HCT116 (cell line): ENCODE measurements at regions not wholly inside any gene's neighbourhood (a gene's known extent, or its start where the extent isn't known, plus 50 kb on each side); places are given as distances from the start of the nearest gene placed in this dataset.

Source experiments
- ATAC-seq: fragments of 200-7000 bp; cut with Tn5 transposase; 2 replicates; pipeline ENCODE4 v1.9.1; 2020; ENCODE audit warnings: mild to moderate bottlenecking, moderate library complexity
- BruUV-seq: library from RNA; stranded (reverse); fragments of 400-500 nt; replicated peaks from 2 replicates; lab custom pipeline; 2021; lab: Mats Ljungman, UMichigan
- CTCF ChIA-PET: fragments of 300-600 bp; sonication (Branson Sonifier 250); formaldehyde crosslinking; loops from one replicate; lab custom pipeline; 2021; ENCODE audit warnings: antibody characterized with exemption; lab: Charles Lee
- POLR2A ChIA-PET: fragments of 300-600, 350-600 bp; sonication (Branson Sonifier 250); formaldehyde crosslinking; loops from one replicate; lab custom pipeline; 2021; ENCODE audit warnings: antibody characterized with exemption; lab: Charles Lee
- RAD21 ChIA-PET, 2 experiments: fragments of 300-600 bp; sonication (Branson Sonifier 250); formaldehyde crosslinking; loops; one replicate each; lab custom pipeline; 2023; ENCODE audit warnings: low total read pairs in 2 of 2; ENCODE audit not compliant: uncharacterized antibody in 2 of 2, unreplicated experiment in 2 of 2, low non-redundant PET in 1 of 2; lab: Charles Lee
- DNase-seq: peaks from one replicate; pipeline ENCODE4 v3.0.0-alpha.2; 2010; ENCODE audit warnings: low read depth, low spot score
- H2AFZ ChIP-seq: fragments of 200-600 bp; shearing (Covaris generic), sonication (generic); 2 replicates; pipeline ENCODE4 v1.6.1; 2017; ENCODE audit warnings: low read depth, mixed run types, mixed read lengths, antibody characterized with exemption, low read length; ENCODE audit not compliant: poor library complexity, severe bottlenecking
- H3K27ac ChIP-seq: 2 replicates; pipeline ENCODE4 v1.5.1; 2012; ENCODE audit warnings: low read depth, low read length
- H3K27me3 ChIP-seq: fragments of 200-600 bp; sonication (generic); 2 replicates; pipeline ENCODE4 v1.6.1; 2016; ENCODE audit warnings: mixed run types, low read length, mixed read lengths; ENCODE audit not compliant: insufficient read depth
- H3K36me3 ChIP-seq, 2 experiments: fragments of 200-500 bp in 1 of 2; fragments of 200-600 bp in 1 of 2; sonication (Bioruptor generic) in 1 of 2; sonication (generic) in 1 of 2; 2 replicates each; pipeline versions ENCODE4 v1.5.1 to v1.6.1; 2014 to 2016; ENCODE audit warnings: low read length in 2 of 2, inconsistent platforms in 1 of 2, mixed read lengths in 1 of 2, mixed run types in 1 of 2; ENCODE audit not compliant: insufficient read depth in 2 of 2, control insufficient read depth in 1 of 2
- H3K4me1 ChIP-seq, 2 experiments: fragments of 200-600 bp in 1 of 2; sonication (generic) in 1 of 2; 2 replicates each; pipeline versions ENCODE4 v1.5.1 to v1.6.1; 2012 to 2017; ENCODE audit warnings: low read length in 2 of 2, inconsistent platforms in 1 of 2, mild to moderate bottlenecking in 1 of 2, mixed read lengths in 1 of 2, mixed run types in 1 of 2, moderate library complexity in 1 of 2; ENCODE audit not compliant: insufficient read depth in 2 of 2, control insufficient read depth in 1 of 2
- H3K4me2 ChIP-seq: fragments of 200-600 bp; sonication (generic); 2 replicates; pipeline ENCODE4 v1.6.1; 2017; ENCODE audit warnings: mixed run types, low read length, mixed read lengths
- H3K4me3 ChIP-seq, 2 experiments: fragments of 200-600 bp in 1 of 2; sonication (generic) in 1 of 2; replicated peaks in 1 of 2; 2 replicates each; pipeline ENCODE4 v1.5.1; 2011 to 2016; ENCODE audit warnings: low read length in 2 of 2, control low read depth in 1 of 2, low read depth in 1 of 2, mild to moderate bottlenecking in 1 of 2, mixed read lengths in 1 of 2, mixed run types in 1 of 2
- H3K79me2 ChIP-seq: fragments of 200-600 bp; sonication (generic); 2 replicates; pipeline ENCODE4 v1.6.1; 2017; ENCODE audit warnings: mild to moderate bottlenecking, mixed run types, low read length, moderate library complexity, mixed read lengths; ENCODE audit not compliant: insufficient read depth
- H3K9ac ChIP-seq: fragments of 200-600 bp; sonication (generic); 2 replicates; pipeline ENCODE4 v1.6.1; 2016; ENCODE audit warnings: low read length, mixed read lengths
- H3K9me2 ChIP-seq: fragments of 200-600 bp; sonication (generic), shearing (Covaris generic); 2 replicates; pipeline ENCODE4 v1.6.1; 2017; ENCODE audit warnings: mixed run types, mild to moderate bottlenecking, moderate library complexity; ENCODE audit not compliant: insufficient read depth
- H3K9me3 ChIP-seq, 2 experiments: fragments of 200-500 bp in 1 of 2; fragments of 200-600 bp in 1 of 2; sonication (Bioruptor generic) in 1 of 2; sonication (generic) in 1 of 2; 2 replicates each; pipeline ENCODE4 v1.6.1; 2014 to 2017; ENCODE audit warnings: low read length in 2 of 2, mixed read lengths in 2 of 2, inconsistent platforms in 1 of 2, low read depth in 1 of 2, mild to moderate bottlenecking in 1 of 2, mixed run types in 1 of 2, moderate library complexity in 1 of 2; ENCODE audit not compliant: control insufficient read depth in 1 of 2, insufficient read depth in 1 of 2
- H4K20me1 ChIP-seq: fragments of 200-600 bp; sonication (generic), shearing (Covaris generic); 2 replicates; pipeline ENCODE4 v1.6.1; 2017; ENCODE audit warnings: mixed run types, mild to moderate bottlenecking, moderate library complexity; ENCODE audit not compliant: insufficient read depth
- CBX3 ChIP-seq: IDR thresholded peaks from 2 replicates; pipeline ENCODE4 v1.6.1; 2012; ENCODE audit warnings: low read depth
- CEBPB ChIP-seq: IDR thresholded peaks from 2 replicates; pipeline ENCODE4 v1.6.1; 2012; ENCODE audit warnings: low read depth
- EGR1 ChIP-seq: IDR thresholded peaks from 2 replicates; pipeline ENCODE4 v1.6.1; 2012; ENCODE audit warnings: low read depth
- ELF1 ChIP-seq: IDR thresholded peaks from 2 replicates; pipeline ENCODE4 v1.6.1; 2012; ENCODE audit warnings: low read depth, borderline replicate concordance
- EZH2 ChIP-seq: fragments of 200-600 bp; sonication (generic); IDR thresholded peaks from 2 replicates; pipeline ENCODE4 v1.6.1; 2017; ENCODE audit warnings: antibody characterized with exemption, mixed run types
- EZH2phosphoT487 ChIP-seq: fragments of 200-600 bp; IDR thresholded peaks from 2 replicates; pipeline ENCODE4 v1.6.1; 2018; ENCODE audit warnings: antibody characterized with exemption, borderline replicate concordance
- FOSL1 ChIP-seq: IDR thresholded peaks from 2 replicates; pipeline ENCODE4 v1.6.1; 2012; ENCODE audit warnings: low read depth
- POLR2A ChIP-seq: IDR thresholded peaks from 2 replicates; pipeline ENCODE4 v1.7.0; 2011; ENCODE audit warnings: borderline replicate concordance; ENCODE audit not compliant: insufficient read depth, insufficient read length; ENCODE audit errors: extremely low read depth
- POLR2AphosphoS5 ChIP-seq: IDR thresholded peaks from 2 replicates; pipeline ENCODE4 v1.6.1; 2011; ENCODE audit warnings: mild to moderate bottlenecking, low read depth, low read length, moderate library complexity
- SIN3A ChIP-seq: IDR thresholded peaks from 2 replicates; pipeline ENCODE4 v1.6.1; 2012; ENCODE audit warnings: low read depth
- SP1 ChIP-seq: IDR thresholded peaks from 2 replicates; pipeline ENCODE4 v1.6.1; 2012; ENCODE audit warnings: low read depth
- SRF ChIP-seq: IDR thresholded peaks from 2 replicates; pipeline ENCODE4 v1.6.1; 2012; ENCODE audit warnings: low read depth
- ZNF274 ChIP-seq: fragments of 200-500 bp; sonication (Bioruptor generic); IDR thresholded peaks from 2 replicates; pipeline ENCODE4 v1.6.1; 2014; ENCODE audit warnings: mild to moderate bottlenecking, low read depth, low read length, inconsistent platforms
- intact Hi-C: fragments of 100-400 bp; cut with micrococcal nuclease; formaldehyde crosslinking; loops from 2 replicates; pipeline ENCODE4 v1.10.0; 2022
- TF ChIP-seq, protein P1 (sequence below): IDR thresholded peaks from 2 replicates; pipeline ENCODE4 v1.6.1; 2012
- TF ChIP-seq, protein P2 (sequence below), 3 experiments: fragments of 200-600 bp in 1 of 3; sonication (generic) in 1 of 3; IDR thresholded peaks in 2 of 3; conservative IDR thresholded peaks in 1 of 3; 2 replicates each; pipeline ENCODE4 v1.5.1; 2012 to 2017; ENCODE audit warnings: low read depth in 2 of 3, low read length in 2 of 3, antibody characterized with exemption in 1 of 3, borderline replicate concordance in 1 of 3, control low read depth in 1 of 3, mild to moderate bottlenecking in 1 of 3, mixed read lengths in 1 of 3, mixed run types in 1 of 3, moderate library complexity in 1 of 3; ENCODE audit not compliant: insufficient read depth in 1 of 3

GRCh38 chr3:177611752-177612334 lies 414.6 kb upstream of the TBL1XR1 start:
- no peak overlapping the region for H3K9ac ChIP-seq
- TF ChIP-seq, protein P1, sequence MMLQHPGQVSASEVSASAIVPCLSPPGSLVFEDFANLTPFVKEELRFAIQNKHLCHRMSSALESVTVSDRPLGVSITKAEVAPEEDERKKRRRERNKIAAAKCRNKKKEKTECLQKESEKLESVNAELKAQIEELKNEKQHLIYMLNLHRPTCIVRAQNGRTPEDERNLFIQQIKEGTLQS, result no peak
- TF ChIP-seq, protein P2, sequence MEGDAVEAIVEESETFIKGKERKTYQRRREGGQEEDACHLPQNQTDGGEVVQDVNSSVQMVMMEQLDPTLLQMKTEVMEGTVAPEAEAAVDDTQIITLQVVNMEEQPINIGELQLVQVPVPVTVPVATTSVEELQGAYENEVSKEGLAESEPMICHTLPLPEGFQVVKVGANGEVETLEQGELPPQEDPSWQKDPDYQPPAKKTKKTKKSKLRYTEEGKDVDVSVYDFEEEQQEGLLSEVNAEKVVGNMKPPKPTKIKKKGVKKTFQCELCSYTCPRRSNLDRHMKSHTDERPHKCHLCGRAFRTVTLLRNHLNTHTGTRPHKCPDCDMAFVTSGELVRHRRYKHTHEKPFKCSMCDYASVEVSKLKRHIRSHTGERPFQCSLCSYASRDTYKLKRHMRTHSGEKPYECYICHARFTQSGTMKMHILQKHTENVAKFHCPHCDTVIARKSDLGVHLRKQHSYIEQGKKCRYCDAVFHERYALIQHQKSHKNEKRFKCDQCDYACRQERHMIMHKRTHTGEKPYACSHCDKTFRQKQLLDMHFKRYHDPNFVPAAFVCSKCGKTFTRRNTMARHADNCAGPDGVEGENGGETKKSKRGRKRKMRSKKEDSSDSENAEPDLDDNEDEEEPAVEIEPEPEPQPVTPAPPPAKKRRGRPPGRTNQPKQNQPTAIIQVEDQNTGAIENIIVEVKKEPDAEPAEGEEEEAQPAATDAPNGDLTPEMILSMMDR (IDR thresholded peaks at IDR 0.05 in 2 of 3, conservative IDR thresholded peaks at IDR 0.05 in 1 of 3; ENCODE audit: borderline replicate concordance in 1 of 3, insufficient read depth in 1 of 3, low read depth in 2 of 3, low read length in 2 of 3), result no peak
- TF ChIP-seq POLR2AphosphoS5 (no peak), ZNF274 (no peak), SP1 (no peak), SIN3A (no peak), CBX3 (no peak), FOSL1 (no peak), SRF (no peak), POLR2A (no peak), EZH2phosphoT487 (no peak), CEBPB (no peak), EGR1 (no peak), EZH2 (no peak), ELF1 (no peak)
- ATAC-seq, result no peak
- CTCF ChIA-PET, result no interaction called here
- no peaks in the 10 kb centered on the region for H4K20me1 ChIP-seq
- H3K27ac ChIP-seq, result no peak overlapping the region
- H3K9me3 ChIP-seq, result no peaks in the 10 kb centered on the region
- H3K9me2 ChIP-seq, result no peaks in the 10 kb centered on the region
- H3K4me3 ChIP-seq, result no peak overlapping the region
- no peak for DNase-seq
- H3K4me1 ChIP-seq, result peaks cover 0 to 5% of the 10 kb centered on the region in 2 experiments; a peak in 1 of 4 replicates
- no peak overlapping the region for H3K4me2 ChIP-seq
- no peaks in the 10 kb centered on the region for H3K27me3 ChIP-seq
- intact Hi-C loops, result no loop called here
- no TSS peak for BruUV-seq
- no peaks in the 10 kb centered on the region for H3K36me3 ChIP-seq
- RAD21 ChIA-PET, result no interaction called here
- no peak overlapping the region for H2AFZ ChIP-seq
- POLR2A ChIA-PET, result no interaction called here
- no peaks in the 10 kb centered on the region for H3K79me2 ChIP-seq
